SKM-1 treated with dmso at 0.1 percent for 144 hours (cell line): ENCODE measurements at regions not wholly inside any gene's neighbourhood (a gene's known extent, or its start where the extent isn't known, plus 50 kb on each side); places are given as distances from the start of the nearest gene placed in this dataset.

ENCODE experiments used
- DNase-seq: peaks from one replicate; lab custom pipeline; 2025; ENCODE audit not compliant: unreplicated experiment; lab: John Stamatoyannopoulos, UW

- no peak for DNase-seq
Measured at GRCh38 chr10:29105516-29106215, 183.2 kb upstream of the LYZL1 start.

- DNase-seq = no peak
Measured at GRCh38 chr10:29106287-29106686, 182.6 kb upstream of the LYZL1 start.

GRCh38 chr10:29107866-29108498 lies 180.9 kb upstream of the LYZL1 start:
- DNase-seq = no peak

GRCh38 chr10:29109707-29110571 lies 178.9 kb upstream of the LYZL1 start:
- no peak for DNase-seq

- DNase-seq = no peak
Measured at GRCh38 chr10:29112827-29113615, 175.8 kb upstream of the LYZL1 start.

- no peak for DNase-seq
Measured at GRCh38 chr10:29113616-29113945, 175.3 kb upstream of the LYZL1 start.

- DNase-seq = no peak
Measured at GRCh38 chr10:29114141-29114540, 174.7 kb upstream of the LYZL1 start.

GRCh38 chr10:29117781-29118180 lies 171.1 kb upstream of the LYZL1 start:
- DNase-seq = no peak

- peak; percentile 1 for DNase-seq
Measured at GRCh38 chr10:29119374-29119773, 169.5 kb upstream of the LYZL1 start.

GRCh38 chr10:29120216-29120615 lies 168.7 kb upstream of the LYZL1 start:
- no peak for DNase-seq

GRCh38 chr10:29124864-29125263 lies 164.0 kb upstream of the LYZL1 start:
- DNase-seq = no peak

GRCh38 chr10:29127037-29127700 lies 161.7 kb upstream of the LYZL1 start:
- DNase-seq = no peak

GRCh38 chr10:29127731-29128130 lies 161.1 kb upstream of the LYZL1 start:
- no peak for DNase-seq

- peak; percentile 0 for DNase-seq
Measured at GRCh38 chr10:29130190-29130673, 158.6 kb upstream of the LYZL1 start.

- DNase-seq = no peak
Measured at GRCh38 chr10:29131952-29132547, 156.8 kb upstream of the LYZL1 start.

GRCh38 chr10:29132551-29133111 lies 156.2 kb upstream of the LYZL1 start:
- DNase-seq = no peak

- DNase-seq = no peak
Measured at GRCh38 chr10:29135337-29135736, 153.5 kb upstream of the LYZL1 start.

GRCh38 chr10:29136411-29136810 lies 152.5 kb upstream of the LYZL1 start:
- DNase-seq = no peak

- DNase-seq = no peak
Measured at GRCh38 chr10:29140151-29140550, 148.7 kb upstream of the LYZL1 start.

- DNase-seq = no peak
Measured at GRCh38 chr10:29140991-29141390, 147.9 kb upstream of the LYZL1 start.
